Stomach (tissue), 4 donors: ENCODE measurements at regions not wholly inside any gene's neighbourhood (a gene's known extent, or its start where the extent isn't known, plus 50 kb on each side); places are given as distances from the start of the nearest gene placed in this dataset.

ENCODE experiments used
- EP300 ChIP-seq: sonication (generic); formaldehyde crosslinking; IDR thresholded peaks from one replicate; pipeline ENCODE4 v1.6.1; 2017; ENCODE audit warnings: antibody characterized with exemption
- POLR2A ChIP-seq, 4 donors: fragments of 450-650 bp; IDR thresholded peaks; one replicate each; pipeline ENCODE4 v1.6.1; 2016; ENCODE audit warnings: antibody characterized with exemption in 4 of 4, control low read depth in 2 of 4, mild to moderate bottlenecking in 1 of 4, moderate library complexity in 1 of 4
- POLR2AphosphoS5 ChIP-seq, 3 donors: sonication (generic); formaldehyde crosslinking; IDR thresholded peaks; one replicate each; pipeline ENCODE4 v1.6.1; 2016; ENCODE audit warnings: antibody characterized with exemption in 3 of 3
- TF ChIP-seq, protein P1 (sequence below), 7 experiments: fragments of 450-650 bp in 4 of 7; fragments of 200-600 bp in 3 of 7; sonication (generic) in 3 of 7; IDR thresholded peaks; one replicate each; pipeline ENCODE4 v1.5.1; 2016 to 2019; ENCODE audit warnings: antibody characterized with exemption in 7 of 7, control low read depth in 2 of 7, mild to moderate bottlenecking in 1 of 7

DNA sequence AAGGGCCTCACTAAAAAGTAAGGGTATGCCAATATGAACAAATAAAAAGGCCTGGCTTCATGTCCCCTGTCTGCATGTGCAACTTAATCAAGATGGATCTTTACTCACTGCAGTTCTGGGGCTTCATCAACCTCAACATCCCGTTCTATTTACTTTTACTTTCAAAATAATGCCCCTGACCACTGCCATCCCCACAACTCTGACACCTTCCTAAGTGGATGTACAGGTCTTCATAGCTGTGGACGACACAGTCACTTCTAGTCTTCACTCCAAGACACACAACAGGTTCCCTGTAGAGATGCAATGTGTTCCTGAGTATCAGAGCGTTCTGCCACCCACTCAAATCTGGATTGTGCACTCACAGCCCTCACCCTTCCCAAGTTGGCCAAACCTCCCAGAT, 136.1 kb downstream of the ENC1 start:
- TF ChIP-seq, protein P1, sequence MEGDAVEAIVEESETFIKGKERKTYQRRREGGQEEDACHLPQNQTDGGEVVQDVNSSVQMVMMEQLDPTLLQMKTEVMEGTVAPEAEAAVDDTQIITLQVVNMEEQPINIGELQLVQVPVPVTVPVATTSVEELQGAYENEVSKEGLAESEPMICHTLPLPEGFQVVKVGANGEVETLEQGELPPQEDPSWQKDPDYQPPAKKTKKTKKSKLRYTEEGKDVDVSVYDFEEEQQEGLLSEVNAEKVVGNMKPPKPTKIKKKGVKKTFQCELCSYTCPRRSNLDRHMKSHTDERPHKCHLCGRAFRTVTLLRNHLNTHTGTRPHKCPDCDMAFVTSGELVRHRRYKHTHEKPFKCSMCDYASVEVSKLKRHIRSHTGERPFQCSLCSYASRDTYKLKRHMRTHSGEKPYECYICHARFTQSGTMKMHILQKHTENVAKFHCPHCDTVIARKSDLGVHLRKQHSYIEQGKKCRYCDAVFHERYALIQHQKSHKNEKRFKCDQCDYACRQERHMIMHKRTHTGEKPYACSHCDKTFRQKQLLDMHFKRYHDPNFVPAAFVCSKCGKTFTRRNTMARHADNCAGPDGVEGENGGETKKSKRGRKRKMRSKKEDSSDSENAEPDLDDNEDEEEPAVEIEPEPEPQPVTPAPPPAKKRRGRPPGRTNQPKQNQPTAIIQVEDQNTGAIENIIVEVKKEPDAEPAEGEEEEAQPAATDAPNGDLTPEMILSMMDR (IDR thresholded peaks at IDR 0.05), result no peak
- no peak for TF ChIP-seq EP300
- TF ChIP-seq POLR2A (IDR thresholded peaks at IDR 0.05), result no peak
- TF ChIP-seq POLR2AphosphoS5 (IDR thresholded peaks at IDR 0.05), result no peak
